OCI-LY7 (cell line): ENCODE measurements at regions not wholly inside any gene's neighbourhood (a gene's known extent, or its start where the extent isn't known, plus 50 kb on each side); places are given as distances from the start of the nearest gene placed in this dataset.

Source experiments
- BruUV-seq: library from RNA; stranded (reverse); fragments of 400-500 nt; replicated peaks from 2 replicates; lab custom pipeline; 2021; lab: Mats Ljungman, UMichigan
- CTCF ChIA-PET: fragments of 300-600 bp; sonication (Branson Sonifier 250); formaldehyde crosslinking; loops from one replicate; lab custom pipeline; 2022; ENCODE audit warnings: antibody characterized with exemption; ENCODE audit not compliant: unreplicated experiment; lab: Charles Lee
- POLR2A ChIA-PET: fragments of 300-600 bp; sonication (Branson Sonifier 250); formaldehyde crosslinking; loops from one replicate; lab custom pipeline; 2022; ENCODE audit warnings: antibody characterized with exemption; lab: Charles Lee
- DNase-seq: peaks from one replicate; pipeline ENCODE4 v3.0.0-alpha.2; 2015; ENCODE audit warnings: low spot score
- H2AFZ ChIP-seq: fragments of 200-600 bp; sonication (generic), shearing (Covaris generic); 2 replicates; pipeline ENCODE4 v1.6.1; 2014; ENCODE audit warnings: mild to moderate bottlenecking, antibody characterized with exemption, low read length, moderate library complexity
- H3K27ac ChIP-seq: fragments of 200-600 bp; sonication (generic); 2 replicates; pipeline ENCODE4 v1.5.1; 2014; ENCODE audit warnings: mixed run types, low read depth, mild to moderate bottlenecking, moderate library complexity, low read length, inconsistent platforms; ENCODE audit not compliant: poor library complexity, severe bottlenecking
- H3K36me3 ChIP-seq: fragments of 200-600 bp; sonication (generic); 2 replicates; pipeline ENCODE4 v1.6.1; 2014; ENCODE audit warnings: mild to moderate bottlenecking, antibody characterized with exemption, low read length, moderate library complexity, mixed read lengths; ENCODE audit not compliant: insufficient read depth
- H3K4me1 ChIP-seq: fragments of 200-600 bp; sonication (generic); 2 replicates; pipeline ENCODE4 v1.5.1; 2014; ENCODE audit warnings: mild to moderate bottlenecking, low read length; ENCODE audit not compliant: insufficient read depth, poor library complexity, severe bottlenecking
- H3K4me2 ChIP-seq: fragments of 200-600 bp; sonication (generic); 2 replicates; pipeline ENCODE4 v1.6.1; 2014; ENCODE audit warnings: mild to moderate bottlenecking, low read length
- H3K4me3 ChIP-seq: fragments of 200-600 bp; sonication (generic); 2 replicates; pipeline ENCODE4 v1.5.1; 2014; ENCODE audit warnings: mild to moderate bottlenecking, low read depth, low read length; ENCODE audit not compliant: poor library complexity, severe bottlenecking
- H3K79me2 ChIP-seq: fragments of 200-600 bp; sonication (generic); 2 replicates; pipeline ENCODE4 v1.6.1; 2016; ENCODE audit warnings: low read depth, mild to moderate bottlenecking, low read length, moderate library complexity, mixed read lengths; ENCODE audit not compliant: insufficient read depth
- H3K9me2 ChIP-seq: fragments of 200-600 bp; sonication (generic); 2 replicates; pipeline ENCODE4 v1.6.1; 2016; ENCODE audit warnings: mild to moderate bottlenecking, low read length, mixed read lengths; ENCODE audit not compliant: insufficient read depth
- H3K9me3 ChIP-seq: fragments of 200-600 bp; sonication (generic); 2 replicates; pipeline ENCODE4 v1.6.1; 2014; ENCODE audit warnings: mild to moderate bottlenecking, mixed run types, low read length, mixed read lengths
- H4K20me1 ChIP-seq: fragments of 200-600 bp; sonication (generic); 2 replicates; pipeline ENCODE4 v1.6.1; 2014; ENCODE audit warnings: mild to moderate bottlenecking, antibody characterized with exemption, low read length, moderate library complexity, mixed read lengths; ENCODE audit not compliant: insufficient read depth
- EZH2phosphoT487 ChIP-seq: fragments of 200-600 bp; sonication (generic); IDR thresholded peaks from 2 replicates; pipeline ENCODE4 v1.6.1; 2018; ENCODE audit warnings: low read depth, borderline replicate concordance, mild to moderate bottlenecking, mixed run types, antibody characterized with exemption, low read length, moderate library complexity, mixed read lengths
- intact Hi-C: fragments of 100-400 bp; cut with micrococcal nuclease; formaldehyde crosslinking; loops from one replicate; pipeline ENCODE4 v1.10.0; 2022; ENCODE audit not compliant: unreplicated experiment
- TF ChIP-seq, protein P1 (sequence below): fragments of 200-600 bp; sonication (generic); conservative IDR thresholded peaks from 2 replicates; pipeline ENCODE4 v1.5.1; 2014; ENCODE audit warnings: mild to moderate bottlenecking, antibody characterized with exemption, low read length, moderate library complexity, mixed read lengths

DNA sequence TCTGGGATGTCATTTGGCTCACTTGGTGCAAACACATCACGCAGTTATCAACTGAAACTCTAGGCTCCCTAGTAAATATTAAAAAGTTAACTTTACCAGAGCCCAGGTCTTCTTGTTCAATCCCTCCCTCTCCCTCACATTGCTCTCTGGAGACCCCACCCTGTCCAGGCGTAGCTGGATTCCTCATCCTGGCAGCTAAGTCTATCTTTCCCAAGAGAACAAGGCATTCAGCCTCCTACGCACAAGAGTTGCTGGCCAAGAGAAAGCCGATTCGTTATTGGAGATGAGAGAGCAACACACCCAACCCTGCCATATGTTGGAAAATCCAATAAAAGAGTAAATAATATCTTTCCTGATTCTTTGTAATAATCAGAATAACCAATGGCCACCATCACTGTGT is 117.9 kb downstream of the SLC30A10 start:
- no peak overlapping the region for H2AFZ ChIP-seq
- DNase-seq: no peak
- POLR2A ChIA-PET: interaction anchor here (0.6 kb wide), 1 partner anchor 1248 kb away, joined by 5 read pairs; no protein-coding TSS in a partner anchor
- H3K4me3 ChIP-seq: no peak overlapping the region
- no peaks in the 10 kb centered on the region for H3K79me2 ChIP-seq
- CTCF ChIA-PET: no interaction called here
- H3K27ac ChIP-seq: no peak overlapping the region
- no peaks in the 10 kb centered on the region for H4K20me1 ChIP-seq
- TF ChIP-seq, protein P1, sequence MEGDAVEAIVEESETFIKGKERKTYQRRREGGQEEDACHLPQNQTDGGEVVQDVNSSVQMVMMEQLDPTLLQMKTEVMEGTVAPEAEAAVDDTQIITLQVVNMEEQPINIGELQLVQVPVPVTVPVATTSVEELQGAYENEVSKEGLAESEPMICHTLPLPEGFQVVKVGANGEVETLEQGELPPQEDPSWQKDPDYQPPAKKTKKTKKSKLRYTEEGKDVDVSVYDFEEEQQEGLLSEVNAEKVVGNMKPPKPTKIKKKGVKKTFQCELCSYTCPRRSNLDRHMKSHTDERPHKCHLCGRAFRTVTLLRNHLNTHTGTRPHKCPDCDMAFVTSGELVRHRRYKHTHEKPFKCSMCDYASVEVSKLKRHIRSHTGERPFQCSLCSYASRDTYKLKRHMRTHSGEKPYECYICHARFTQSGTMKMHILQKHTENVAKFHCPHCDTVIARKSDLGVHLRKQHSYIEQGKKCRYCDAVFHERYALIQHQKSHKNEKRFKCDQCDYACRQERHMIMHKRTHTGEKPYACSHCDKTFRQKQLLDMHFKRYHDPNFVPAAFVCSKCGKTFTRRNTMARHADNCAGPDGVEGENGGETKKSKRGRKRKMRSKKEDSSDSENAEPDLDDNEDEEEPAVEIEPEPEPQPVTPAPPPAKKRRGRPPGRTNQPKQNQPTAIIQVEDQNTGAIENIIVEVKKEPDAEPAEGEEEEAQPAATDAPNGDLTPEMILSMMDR: no peak
- no peak for TF ChIP-seq EZH2phosphoT487
- no peaks in the 10 kb centered on the region for H3K9me3 ChIP-seq
- no peaks in the 10 kb centered on the region for H3K36me3 ChIP-seq
- BruUV-seq: no TSS peak
- no peaks in the 10 kb centered on the region for H3K4me1 ChIP-seq
- no peaks in the 10 kb centered on the region for H3K9me2 ChIP-seq
- intact Hi-C loops: no loop called here
- H3K4me2 ChIP-seq: no peak overlapping the region

- no peaks in the 10 kb centered on the region for H4K20me1 ChIP-seq
- CTCF ChIA-PET: no interaction called here
- no peak overlapping the region for H3K4me3 ChIP-seq
- H3K4me2 ChIP-seq: no peak overlapping the region
- H2AFZ ChIP-seq: no peak overlapping the region
- no peaks in the 10 kb centered on the region for H3K79me2 ChIP-seq
- no peaks in the 10 kb centered on the region for H3K9me2 ChIP-seq
- no peak for DNase-seq
- TF ChIP-seq, protein P1: no peak
- TF ChIP-seq EZH2phosphoT487: no peak
- no TSS peak for BruUV-seq
- no peaks in the 10 kb centered on the region for H3K9me3 ChIP-seq
- intact Hi-C loops: no loop called here
- H3K27ac ChIP-seq: no peak overlapping the region
- H3K4me1 ChIP-seq: no peaks in the 10 kb centered on the region
- H3K36me3 ChIP-seq: no peaks in the 10 kb centered on the region
- POLR2A ChIA-PET: interaction anchor here (0.5 kb wide), 1 partner anchor 131 kb away, joined by 4 read pairs; no protein-coding TSS in a partner anchor
Measured at GRCh38 chr1:219808790-219809189, 119.6 kb downstream of the SLC30A10 start.

DNA sequence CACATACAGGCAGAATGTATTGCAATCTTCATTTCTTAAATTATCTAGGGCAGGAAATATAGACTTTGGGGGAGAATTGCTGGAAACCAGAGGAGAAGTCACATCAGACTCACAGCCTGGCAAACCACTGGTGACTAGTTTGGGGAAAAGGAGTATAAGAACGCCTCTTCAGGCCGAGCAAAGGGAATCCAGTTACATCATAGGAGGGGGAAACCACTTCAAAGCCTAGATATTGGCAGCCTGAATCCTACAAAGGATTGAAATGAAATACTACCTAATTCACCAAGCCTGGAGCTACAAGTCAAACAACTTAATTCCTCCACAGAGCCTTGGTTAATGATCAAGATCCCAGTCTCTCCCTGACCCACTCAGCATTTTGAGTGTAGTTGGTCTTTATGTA is 121.7 kb downstream of the SLC30A10 start:
- Histone ChIP-seq H4K20me1 (no peaks in the 10 kb centered on the region), H3K36me3 (no peaks in the 10 kb centered on the region), H3K79me2 (no peaks in the 10 kb centered on the region), H3K4me3 (no peak overlapping the region), H3K27ac (no peak overlapping the region), H3K4me2 (no peak overlapping the region), H2AFZ (no peak overlapping the region), H3K9me3 (no peaks in the 10 kb centered on the region), H3K9me2 (no peaks in the 10 kb centered on the region), H3K4me1 (no peaks in the 10 kb centered on the region)
- intact Hi-C loops: no loop called here
- BruUV-seq: no TSS peak
- TF ChIP-seq, protein P1: no peak
- no peak for TF ChIP-seq EZH2phosphoT487
- POLR2A ChIA-PET: no interaction called here
- CTCF ChIA-PET: no interaction called here
- no peak for DNase-seq
